MM.1S (cell line): ENCODE measurements at regions not wholly inside any gene's neighbourhood (a gene's known extent, or its start where the extent isn't known, plus 50 kb on each side); places are given as distances from the start of the nearest gene placed in this dataset.

ENCODE experiments used
- EZH2 ChIP-seq: fragments of 300-600 bp; sonication (generic); optimal IDR thresholded peaks from 2 replicates; pipeline ENCODE3; 2017; ENCODE audit warnings: low read depth, mild to moderate bottlenecking, antibody characterized with exemption, low read length, mixed read lengths
- EZH2phosphoT487 ChIP-seq: fragments of 300-600 bp; sonication (generic); IDR thresholded peaks from 2 replicates; pipeline ENCODE4 v1.6.1; 2018; ENCODE audit warnings: antibody characterized with exemption, low read length
- TF ChIP-seq, protein P1 (sequence below): fragments of 300-600 bp; sonication (generic); IDR thresholded peaks from 2 replicates; pipeline ENCODE4 v1.5.1; 2016; ENCODE audit warnings: antibody characterized with exemption, low read length, mixed read lengths

DNA sequence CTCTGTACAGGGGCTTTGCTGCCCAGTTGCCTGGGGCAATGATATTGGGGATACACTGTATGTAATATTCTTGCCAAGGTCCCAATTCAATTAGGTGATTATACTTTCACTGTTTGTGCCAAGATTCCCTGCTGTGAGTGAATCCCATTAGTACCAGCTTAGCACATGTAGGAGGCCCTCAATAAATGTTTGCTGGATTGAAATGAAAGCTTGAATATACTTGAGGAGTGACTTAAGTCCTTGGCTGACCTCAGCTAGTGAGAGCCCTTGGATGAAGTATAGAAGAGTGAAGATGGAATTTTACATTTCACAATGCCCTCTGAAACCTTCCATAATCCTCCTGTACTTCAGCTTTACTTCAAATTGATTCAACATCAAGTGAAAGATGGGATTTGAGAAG is 102.9 kb downstream of the GATA6 start:
- TF ChIP-seq, protein P1, sequence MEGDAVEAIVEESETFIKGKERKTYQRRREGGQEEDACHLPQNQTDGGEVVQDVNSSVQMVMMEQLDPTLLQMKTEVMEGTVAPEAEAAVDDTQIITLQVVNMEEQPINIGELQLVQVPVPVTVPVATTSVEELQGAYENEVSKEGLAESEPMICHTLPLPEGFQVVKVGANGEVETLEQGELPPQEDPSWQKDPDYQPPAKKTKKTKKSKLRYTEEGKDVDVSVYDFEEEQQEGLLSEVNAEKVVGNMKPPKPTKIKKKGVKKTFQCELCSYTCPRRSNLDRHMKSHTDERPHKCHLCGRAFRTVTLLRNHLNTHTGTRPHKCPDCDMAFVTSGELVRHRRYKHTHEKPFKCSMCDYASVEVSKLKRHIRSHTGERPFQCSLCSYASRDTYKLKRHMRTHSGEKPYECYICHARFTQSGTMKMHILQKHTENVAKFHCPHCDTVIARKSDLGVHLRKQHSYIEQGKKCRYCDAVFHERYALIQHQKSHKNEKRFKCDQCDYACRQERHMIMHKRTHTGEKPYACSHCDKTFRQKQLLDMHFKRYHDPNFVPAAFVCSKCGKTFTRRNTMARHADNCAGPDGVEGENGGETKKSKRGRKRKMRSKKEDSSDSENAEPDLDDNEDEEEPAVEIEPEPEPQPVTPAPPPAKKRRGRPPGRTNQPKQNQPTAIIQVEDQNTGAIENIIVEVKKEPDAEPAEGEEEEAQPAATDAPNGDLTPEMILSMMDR = no peak
- no peak for TF ChIP-seq EZH2phosphoT487
- TF ChIP-seq EZH2 = no peak
